ENCODE measurements at regions not wholly inside any gene's neighbourhood (a gene's known extent, or its start where the extent isn't known, plus 50 kb on each side); places are given as distances from the start of the nearest gene placed in this dataset.

DNA sequence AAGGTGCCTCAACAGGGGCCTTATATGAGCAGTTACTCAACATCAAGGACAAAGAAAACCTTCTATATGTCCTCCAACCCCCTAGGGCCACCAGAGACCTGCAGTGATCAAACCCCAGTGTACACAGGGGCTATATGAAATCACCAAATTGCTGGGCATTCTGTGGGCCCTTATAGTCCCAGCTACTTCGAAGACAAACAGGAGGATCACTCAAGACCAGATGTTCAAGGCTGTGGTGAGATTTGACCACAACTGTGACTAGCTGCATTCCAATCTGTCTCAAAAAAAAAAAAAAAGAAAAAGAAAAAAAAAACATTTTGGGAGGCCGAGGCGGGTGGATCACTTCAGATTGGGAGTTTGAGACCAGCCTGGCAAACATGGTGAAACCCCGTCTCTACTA is 51.0 kb upstream of the PRB2 start:
- 73 to 79% methylated on average over 2 to 3 of the region's 4 CpGs for WGBS, 2 experiments (ENCODE audit: insufficient coverage in 2 of 2)
- no peaks in the 10 kb centered on the region for H3K36me3 ChIP-seq (ENCODE audit: control insufficient read depth, insufficient read depth, low read length)
- H3K4me3 ChIP-seq (ENCODE audit: extremely low read depth, insufficient read depth, low read length, poor library complexity, severe bottlenecking) = no peak overlapping the region

GRCh38 chr12:11457996-11458645 is 62.8 kb upstream of the PRB2 start:
- no peak overlapping the region for H3K4me3 ChIP-seq (ENCODE audit: extremely low read depth, insufficient read depth, low read length, poor library complexity, severe bottlenecking)
- no peak overlapping the region for H3K27ac ChIP-seq (ENCODE audit: low read depth, low read length, severe bottlenecking)
- no peaks in the 10 kb centered on the region for H3K4me1 ChIP-seq (ENCODE audit: control insufficient read depth, insufficient read depth, low read length, poor library complexity, severe bottlenecking)
- WGBS, 2 experiments (ENCODE audit: insufficient coverage in 2 of 2) = 57 to 93% methylated on average over 1 to 9 of the region's 20 CpGs
- no peaks in the 10 kb centered on the region for H3K36me3 ChIP-seq (ENCODE audit: control insufficient read depth, insufficient read depth, low read length)
- no peaks in the 10 kb centered on the region for H3K9me3 ChIP-seq (ENCODE audit: control insufficient read depth, low read length)

More for the DNA sequence above, 51.0 kb upstream of the PRB2 start:
- Histone ChIP-seq H3K4me1 (ENCODE audit: control insufficient read depth, insufficient read depth, low read length, poor library complexity, severe bottlenecking) (no peaks in the 10 kb centered on the region), H3K27ac (ENCODE audit: low read depth, low read length, severe bottlenecking) (no peak overlapping the region), H3K9me3 (ENCODE audit: control insufficient read depth, low read length) (no peaks in the 10 kb centered on the region)

DNA sequence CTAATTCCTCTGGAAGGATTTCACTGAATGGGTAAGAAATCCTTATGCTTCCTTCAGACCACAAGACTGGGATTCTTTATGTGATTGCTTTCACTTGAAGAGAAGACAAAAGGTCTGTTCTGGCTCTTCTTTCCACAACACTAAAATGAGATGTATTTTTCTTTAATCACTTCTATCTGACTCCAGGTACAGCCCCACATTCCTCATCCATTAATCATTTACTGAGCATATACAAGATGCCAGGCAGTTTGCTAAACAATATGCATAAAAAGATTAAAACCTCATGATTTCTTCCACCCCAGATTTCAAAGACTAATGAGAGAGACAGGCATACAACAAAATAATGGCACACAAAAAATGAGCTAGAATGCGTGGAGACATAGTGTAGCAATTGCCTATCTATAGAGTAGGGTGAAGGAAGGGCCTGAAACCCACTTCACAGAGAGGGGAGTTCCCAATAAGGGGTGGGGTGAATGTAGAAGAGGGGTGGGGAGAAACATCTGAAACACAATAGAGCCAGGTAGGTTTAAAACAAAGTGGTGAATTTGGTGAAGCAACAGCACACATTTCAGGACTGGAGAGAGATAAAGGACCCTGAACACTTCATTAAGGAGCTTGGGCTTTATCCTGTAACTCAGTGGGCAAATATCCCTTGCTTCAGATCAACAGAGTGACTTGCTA is 65.1 kb upstream of the PRB2 start:
- WGBS, 2 experiments (ENCODE audit: insufficient coverage in 2 of 2) = 50% methylated on average over 1 of the region's 1 CpG; no CpG with 5 or more reads in 1 of the 2 experiments
- no peaks in the 10 kb centered on the region for H3K4me1 ChIP-seq (ENCODE audit: control insufficient read depth, insufficient read depth, low read length, poor library complexity, severe bottlenecking)

DNA sequence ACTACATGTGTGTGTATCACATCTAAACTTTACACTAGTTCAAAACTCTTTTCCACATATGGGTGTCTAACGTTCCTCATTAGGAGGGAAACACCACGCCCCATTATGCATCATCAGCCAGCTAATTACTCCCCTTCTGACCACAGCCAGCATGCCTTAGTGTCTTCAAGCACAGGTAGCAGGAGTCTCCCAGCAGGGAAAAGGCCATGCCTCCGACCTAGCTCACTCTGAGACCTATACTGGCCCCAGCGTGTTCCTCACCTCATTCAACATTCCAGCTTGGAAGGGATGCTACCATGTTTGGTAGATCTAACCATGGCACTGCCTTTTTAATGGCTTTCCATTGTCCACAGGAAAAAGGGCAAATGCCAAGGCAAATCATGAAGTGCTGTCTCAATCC is 66.1 kb upstream of the PRB2 start:
- H3K4me1 ChIP-seq (ENCODE audit: control insufficient read depth, insufficient read depth, low read length, poor library complexity, severe bottlenecking) = no peaks in the 10 kb centered on the region
- WGBS, 2 experiments (ENCODE audit: insufficient coverage in 2 of 2) = 70 to 72% methylated on average over 4 of the region's 4 CpGs
- H3K4me3 ChIP-seq (ENCODE audit: extremely low read depth, insufficient read depth, low read length, poor library complexity, severe bottlenecking) = no peak overlapping the region
- no peaks in the 10 kb centered on the region for H3K36me3 ChIP-seq (ENCODE audit: control insufficient read depth, insufficient read depth, low read length)
- no peaks in the 10 kb centered on the region for H3K9me3 ChIP-seq (ENCODE audit: control insufficient read depth, low read length)
- no peak overlapping the region for H3K27ac ChIP-seq (ENCODE audit: low read depth, low read length, severe bottlenecking)

More for the DNA sequence above, 65.1 kb upstream of the PRB2 start:
- Histone ChIP-seq H3K4me3 (ENCODE audit: extremely low read depth, insufficient read depth, low read length, poor library complexity, severe bottlenecking) (no peak overlapping the region), H3K9me3 (ENCODE audit: control insufficient read depth, low read length) (no peaks in the 10 kb centered on the region), H3K27ac (ENCODE audit: low read depth, low read length, severe bottlenecking) (no peak overlapping the region), H3K36me3 (ENCODE audit: control insufficient read depth, insufficient read depth, low read length) (no peaks in the 10 kb centered on the region)

DNA sequence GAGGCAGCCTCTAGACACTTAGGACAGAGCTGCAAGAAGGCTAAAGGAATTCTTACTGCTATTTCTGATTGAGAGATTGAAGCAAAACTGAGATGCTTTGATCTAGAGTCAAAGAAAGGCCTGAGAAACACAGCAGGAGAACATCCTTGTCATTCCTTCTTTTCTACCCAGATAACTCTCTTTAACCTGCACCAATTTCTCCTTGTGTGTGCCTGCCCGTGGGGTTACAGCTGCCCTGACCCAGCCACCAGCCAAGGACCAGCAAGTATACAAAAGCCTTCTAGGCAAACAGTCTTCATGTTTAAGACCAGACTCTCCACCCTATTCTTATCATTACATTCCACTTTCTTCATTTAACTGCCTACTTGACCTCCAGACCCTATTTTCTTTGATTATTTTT is 81.7 kb upstream of the PRB2 start:
- no peaks in the 10 kb centered on the region for H3K4me1 ChIP-seq (ENCODE audit: control insufficient read depth, insufficient read depth, low read length, poor library complexity, severe bottlenecking)
- no peak overlapping the region for H3K27ac ChIP-seq (ENCODE audit: low read depth, low read length, severe bottlenecking)
- H3K9me3 ChIP-seq (ENCODE audit: control insufficient read depth, low read length) = no peaks in the 10 kb centered on the region
- no peaks in the 10 kb centered on the region for H3K36me3 ChIP-seq (ENCODE audit: control insufficient read depth, insufficient read depth, low read length)
- no peak overlapping the region for H3K4me3 ChIP-seq (ENCODE audit: extremely low read depth, insufficient read depth, low read length, poor library complexity, severe bottlenecking)
- 40 to 70% methylated on average over 1 of the region's 1 CpG for WGBS, 2 experiments (ENCODE audit: insufficient coverage in 2 of 2)

DNA sequence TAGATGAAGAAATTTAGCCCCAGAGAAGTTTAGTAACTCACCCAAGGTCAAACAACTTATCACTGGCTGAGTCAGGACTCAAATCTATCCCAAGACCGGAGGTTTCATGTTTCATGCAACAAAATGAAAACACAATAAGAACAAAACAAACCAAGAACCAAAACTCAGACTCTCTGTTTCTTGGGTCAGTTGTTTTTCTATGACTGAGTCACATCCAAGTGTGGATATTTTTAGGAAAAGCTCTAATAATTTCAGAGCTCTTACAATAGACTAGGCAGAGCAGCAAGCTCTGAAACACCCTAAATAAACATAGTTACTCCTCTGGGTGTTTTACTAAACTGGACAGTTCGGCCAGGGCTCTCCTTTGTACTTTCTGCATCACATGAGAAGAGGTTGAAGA is 87.6 kb upstream of the PRB2 start:
- Histone ChIP-seq H3K36me3 (ENCODE audit: control insufficient read depth, insufficient read depth, low read length) (no peaks in the 10 kb centered on the region), H3K4me1 (ENCODE audit: control insufficient read depth, insufficient read depth, low read length, poor library complexity, severe bottlenecking) (no peaks in the 10 kb centered on the region), H3K4me3 (ENCODE audit: extremely low read depth, insufficient read depth, low read length, poor library complexity, severe bottlenecking) (no peak overlapping the region), H3K27ac (ENCODE audit: low read depth, low read length, severe bottlenecking) (no peak overlapping the region), H3K9me3 (ENCODE audit: control insufficient read depth, low read length) (no peaks in the 10 kb centered on the region)
- WGBS, 2 experiments (ENCODE audit: insufficient coverage in 2 of 2) = 71% methylated on average over 1 of the region's 2 CpGs; no CpG with 5 or more reads in 1 of the 2 experiments

DNA sequence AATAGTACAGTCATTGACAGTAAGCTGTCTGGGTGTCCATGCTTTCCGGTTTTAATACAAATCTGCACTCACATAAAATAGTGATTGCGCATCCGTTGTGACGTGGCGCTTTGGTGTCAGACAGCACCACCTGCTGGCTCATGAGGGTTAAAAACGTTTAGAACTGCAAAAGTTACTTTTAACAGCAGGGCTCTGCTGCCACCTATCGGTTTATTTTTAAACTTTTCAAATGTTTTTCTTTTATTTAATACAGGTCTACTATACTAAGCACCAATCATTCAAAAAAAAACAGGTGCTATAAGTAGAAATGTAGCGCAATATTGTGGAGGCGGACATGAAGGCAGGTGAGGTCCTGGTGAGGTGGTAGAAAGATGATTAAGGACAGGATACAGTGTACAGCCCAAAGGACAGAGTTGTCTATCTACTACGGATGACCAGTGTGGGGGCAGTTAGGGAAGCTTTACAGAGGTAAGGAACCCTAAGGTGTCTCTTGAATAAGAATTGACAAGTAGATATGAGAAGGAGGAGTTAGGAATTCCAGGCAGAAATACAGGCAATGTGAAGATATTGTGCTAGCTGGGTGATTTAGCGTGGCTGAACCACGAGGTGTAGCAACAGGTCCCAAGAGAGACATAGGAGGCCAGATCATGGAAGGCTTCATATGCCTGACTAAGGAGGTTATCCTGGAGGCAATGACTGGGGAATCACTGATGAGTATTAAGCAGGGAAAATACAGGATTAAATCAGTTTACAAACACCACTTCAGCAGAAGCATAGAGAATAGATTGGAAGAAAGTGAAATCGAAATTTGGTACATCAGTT is 91.5 kb upstream of the PRB2 start:
- Histone ChIP-seq H3K4me1 (ENCODE audit: control insufficient read depth, insufficient read depth, low read length, poor library complexity, severe bottlenecking) (no peaks in the 10 kb centered on the region), H3K9me3 (ENCODE audit: control insufficient read depth, low read length) (no peaks in the 10 kb centered on the region), H3K27ac (ENCODE audit: low read depth, low read length, severe bottlenecking) (no peak overlapping the region), H3K4me3 (ENCODE audit: extremely low read depth, insufficient read depth, low read length, poor library complexity, severe bottlenecking) (no peak overlapping the region), H3K36me3 (ENCODE audit: control insufficient read depth, insufficient read depth, low read length) (no peaks in the 10 kb centered on the region)
- 34 to 40% methylated on average over 8 to 11 of the region's 13 CpGs for whole genome bisulfite sequencing, 2 experiments (ENCODE audit: insufficient coverage in 2 of 2)

DNA sequence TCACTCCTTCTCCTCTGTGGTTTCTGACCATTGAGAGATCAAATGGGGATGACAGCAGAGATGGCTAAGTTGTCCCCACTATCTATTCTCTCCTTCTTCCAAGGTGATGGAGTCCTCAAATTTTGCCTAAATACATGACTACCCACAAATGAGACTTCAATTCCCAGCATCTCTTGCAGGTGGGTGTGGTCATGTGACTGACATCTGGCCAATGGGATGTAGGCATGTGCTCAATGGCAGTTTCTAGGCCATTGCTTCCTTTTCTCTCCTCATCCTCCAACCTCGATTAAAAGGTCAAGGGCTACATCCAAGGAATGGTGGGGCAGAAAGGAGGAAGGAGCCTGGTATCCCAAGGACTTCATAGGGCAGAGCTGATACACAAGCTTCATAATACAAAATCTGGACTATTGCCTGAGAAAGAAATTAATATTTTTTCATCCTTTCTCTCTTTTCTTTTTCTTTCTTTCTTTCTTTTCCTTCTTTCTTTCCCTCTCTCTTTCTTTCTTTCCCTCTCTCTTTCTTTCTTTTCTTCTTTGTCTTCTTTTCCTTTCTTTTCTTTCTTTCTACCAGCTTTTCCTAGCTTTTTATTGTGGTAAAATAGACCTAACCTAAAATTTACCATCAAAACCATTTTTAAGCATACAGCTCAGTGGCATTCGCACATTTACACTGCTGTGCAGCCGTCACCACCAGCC is 100.9 kb upstream of the PRB2 start:
- Histone ChIP-seq H3K27ac (ENCODE audit: low read depth, low read length, severe bottlenecking) (no peak overlapping the region), H3K4me1 (ENCODE audit: control insufficient read depth, insufficient read depth, low read length, poor library complexity, severe bottlenecking) (peaks cover 4% of the 10 kb centered on the region), H3K9me3 (ENCODE audit: control insufficient read depth, low read length) (no peaks in the 10 kb centered on the region), H3K4me3 (ENCODE audit: extremely low read depth, insufficient read depth, low read length, poor library complexity, severe bottlenecking) (no peak overlapping the region), H3K36me3 (ENCODE audit: control insufficient read depth, insufficient read depth, low read length) (no peaks in the 10 kb centered on the region)
- 89 to 95% methylated on average over 2 of the region's 3 CpGs for whole genome bisulfite sequencing, 2 experiments (ENCODE audit: insufficient coverage in 2 of 2)

GRCh38 chr12:11497438-11497837 is 102.1 kb upstream of the PRB2 start:
- no peaks in the 10 kb centered on the region for H3K36me3 ChIP-seq (ENCODE audit: control insufficient read depth, insufficient read depth, low read length)
- no peak overlapping the region for H3K27ac ChIP-seq (ENCODE audit: low read depth, low read length, severe bottlenecking)
- peaks cover 4% of the 10 kb centered on the region for H3K4me1 ChIP-seq (ENCODE audit: control insufficient read depth, insufficient read depth, low read length, poor library complexity, severe bottlenecking)
- H3K9me3 ChIP-seq (ENCODE audit: control insufficient read depth, low read length) = no peaks in the 10 kb centered on the region
- no peak overlapping the region for H3K4me3 ChIP-seq (ENCODE audit: extremely low read depth, insufficient read depth, low read length, poor library complexity, severe bottlenecking)
- 84 to 93% methylated on average over 7 of the region's 7 CpGs for WGBS, 2 experiments (ENCODE audit: insufficient coverage in 2 of 2)

DNA sequence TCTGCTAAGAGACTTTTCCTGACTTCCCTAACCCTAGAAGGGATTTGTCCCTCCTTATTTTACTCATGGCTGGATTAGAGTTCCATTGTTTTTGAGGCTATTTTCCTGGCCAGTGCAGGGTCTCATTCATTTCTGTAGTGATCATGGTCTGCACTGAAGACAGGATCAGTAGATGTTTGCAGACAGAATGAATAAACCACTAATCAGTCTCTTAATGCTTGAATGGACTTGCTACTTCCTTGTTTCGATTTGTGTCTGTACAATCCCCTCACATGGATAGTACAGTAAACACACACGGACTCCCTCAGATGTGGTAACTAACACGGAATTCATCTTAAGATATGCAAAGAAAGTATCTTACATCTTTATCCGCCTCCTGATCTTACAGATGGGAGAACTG is 102.6 kb upstream of the PRB2 start:
- Histone ChIP-seq H3K36me3 (ENCODE audit: control insufficient read depth, insufficient read depth, low read length) (no peaks in the 10 kb centered on the region), H3K4me1 (ENCODE audit: control insufficient read depth, insufficient read depth, low read length, poor library complexity, severe bottlenecking) (peaks cover 4% of the 10 kb centered on the region), H3K27ac (ENCODE audit: low read depth, low read length, severe bottlenecking) (no peak overlapping the region), H3K9me3 (ENCODE audit: control insufficient read depth, low read length) (no peaks in the 10 kb centered on the region), H3K4me3 (ENCODE audit: extremely low read depth, insufficient read depth, low read length, poor library complexity, severe bottlenecking) (no peak overlapping the region)
- WGBS, 2 experiments (ENCODE audit: insufficient coverage in 2 of 2) = 80 to 90% methylated on average over 2 of the region's 4 CpGs
